Colonic mucosa (tissue), 4 donors: ENCODE measurements at regions not wholly inside any gene's neighbourhood (a gene's known extent, or its start where the extent isn't known, plus 50 kb on each side); places are given as distances from the start of the nearest gene placed in this dataset.

Experiments
- DNase-seq: peaks from one replicate; pipeline ENCODE4 v3.0.0-alpha.2; 2020
- H3K27ac ChIP-seq: fragments of 200-600 bp; one replicate; pipeline ENCODE4 v1.8.0; 2021
- H3K27me3 ChIP-seq: fragments of 200-600 bp; one replicate; pipeline ENCODE4 v1.8.0; 2021
- H3K36me3 ChIP-seq: fragments of 200-600 bp; one replicate; pipeline ENCODE4 v1.8.0; 2021
- H3K4me1 ChIP-seq: fragments of 200-600 bp; one replicate; pipeline ENCODE4 v1.8.0; 2021; ENCODE audit warnings: mild to moderate bottlenecking
- H3K4me3 ChIP-seq: fragments of 200-600 bp; one replicate; pipeline ENCODE4 v1.8.0; 2021
- H3K9ac ChIP-seq, 2 donors: one replicate each; pipeline ENCODE4 v1.7.0; 2013; ENCODE audit warnings: control low read depth in 2 of 2, low read depth in 2 of 2, low read length in 2 of 2
- H3K9me3 ChIP-seq: fragments of 200-600 bp; one replicate; pipeline ENCODE4 v1.8.0; 2021
- CTCF ChIP-seq: fragments of 200-600 bp; IDR thresholded peaks from one replicate; pipeline ENCODE4 v1.8.0; 2022; ENCODE audit warnings: antibody characterized with exemption, mild to moderate bottlenecking
- intact Hi-C: fragments of 100-400 bp; cut with DNase I; formaldehyde crosslinking; loops from one replicate; pipeline ENCODE4 v1.14.1; 2022
- donor health status: healthy.
- donor health status: DM: no; HTN: no; CAD: no.
- donor health status: DM: no; HTN: no; CAD: no.

DNA sequence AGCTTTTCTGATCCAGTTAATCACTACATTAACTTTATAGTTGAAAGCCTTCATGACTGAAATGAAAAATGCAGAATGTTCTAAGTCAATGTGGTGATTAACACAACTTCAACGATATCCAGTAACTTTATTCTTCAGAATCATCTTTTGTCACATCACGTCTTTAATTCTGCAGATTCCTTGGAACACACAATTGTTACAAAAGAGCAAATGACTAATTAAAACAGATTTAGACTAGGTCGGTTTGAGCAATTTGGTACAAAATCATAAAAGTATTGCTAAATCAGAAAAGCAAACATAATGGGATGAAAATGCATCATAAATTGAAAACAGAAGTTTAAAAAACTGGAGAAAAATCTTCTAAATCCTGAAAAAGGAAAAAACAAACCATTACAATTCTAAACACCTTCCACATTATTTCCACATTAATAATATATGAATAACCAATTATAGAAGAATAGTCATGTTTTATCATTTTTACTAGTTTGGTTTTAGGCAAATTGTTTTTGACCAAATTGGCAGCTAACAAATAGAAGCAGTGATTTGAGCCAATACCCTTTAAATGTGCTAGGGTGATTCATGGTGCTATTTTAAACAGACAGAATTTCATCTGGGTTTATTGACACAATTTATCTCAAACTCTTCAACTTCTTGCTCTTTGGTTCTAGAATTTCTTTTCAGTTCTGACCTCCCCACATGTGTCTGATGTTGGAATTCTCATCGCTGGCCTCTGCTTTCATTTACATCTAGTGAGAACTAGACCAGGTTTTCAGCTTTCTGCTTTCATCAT lies 468.1 kb upstream of the PTBP2 start:
- H3K27me3 ChIP-seq, result no peaks in the 10 kb centered on the region
- H3K4me1 ChIP-seq, result no peaks in the 10 kb centered on the region
- H3K9me3 ChIP-seq, result no peaks in the 10 kb centered on the region
- no peak overlapping the region for H3K4me3 ChIP-seq
- TF ChIP-seq CTCF, result no peak
- no peak overlapping the region for H3K9ac ChIP-seq
- no peak for DNase-seq
- no peaks in the 10 kb centered on the region for H3K36me3 ChIP-seq
- no peak overlapping the region for H3K27ac ChIP-seq
- intact Hi-C loops, result no loop called here

DNA sequence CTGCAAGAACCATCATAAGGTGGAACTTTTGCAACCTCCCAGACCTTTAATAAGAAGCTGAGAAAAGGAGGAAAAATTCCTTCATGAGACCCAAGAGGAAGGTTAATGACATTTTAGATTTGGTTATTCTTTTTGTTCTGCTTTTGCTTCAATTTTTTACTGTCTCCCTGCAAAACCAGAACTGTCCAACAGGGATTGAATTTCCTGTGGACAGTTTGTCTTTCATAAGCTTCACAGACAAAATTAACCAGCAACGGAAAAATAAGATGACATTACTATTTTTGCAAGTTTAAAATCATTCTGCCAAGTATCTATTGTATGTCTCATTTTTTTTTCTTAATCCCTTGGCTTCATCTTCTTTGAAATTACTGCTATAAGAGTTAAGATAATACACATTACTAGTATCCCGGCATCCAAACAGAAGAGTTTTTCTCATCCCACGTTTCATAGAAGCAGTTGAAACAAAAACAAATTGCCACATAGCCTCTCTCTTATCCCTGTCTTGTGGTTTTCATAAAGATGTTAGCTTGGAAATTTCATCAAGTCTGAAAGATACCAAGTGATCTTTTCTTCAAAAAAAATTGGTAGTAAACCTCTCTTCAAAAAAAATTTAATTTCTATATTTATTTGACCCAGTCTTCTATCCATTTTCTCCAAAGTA lies 465.3 kb upstream of the PTBP2 start:
- TF ChIP-seq CTCF, result no peak
- DNase-seq, result no peak
- intact Hi-C loops, result no loop called here
- Histone ChIP-seq H3K4me3 (no peak overlapping the region), H3K36me3 (no peaks in the 10 kb centered on the region), H3K4me1 (no peaks in the 10 kb centered on the region), H3K9me3 (no peaks in the 10 kb centered on the region), H3K9ac (no peak overlapping the region), H3K27ac (no peak overlapping the region), H3K27me3 (no peaks in the 10 kb centered on the region)

DNA sequence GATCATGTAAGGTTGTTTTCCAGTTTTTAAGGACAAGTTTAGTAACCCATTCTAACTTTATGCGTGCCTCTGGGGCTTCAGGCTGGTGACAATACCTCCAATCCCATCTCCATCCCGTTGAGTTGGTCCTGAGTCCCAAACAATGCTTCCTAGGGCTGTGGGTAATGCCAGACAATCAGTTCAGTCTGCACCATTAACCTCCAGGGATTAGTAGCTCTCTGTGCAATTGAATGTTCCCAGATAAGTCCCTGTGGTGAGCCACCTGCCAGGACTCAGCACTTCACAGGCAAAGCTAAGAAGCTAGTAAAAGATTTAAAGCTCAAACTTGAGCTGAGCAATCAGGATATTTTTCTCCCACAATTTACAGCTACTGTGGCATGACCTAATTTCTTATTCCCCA lies 462.2 kb upstream of the PTBP2 start:
- H3K4me3 ChIP-seq, result no peak overlapping the region
- H3K4me1 ChIP-seq, result no peaks in the 10 kb centered on the region
- H3K9ac ChIP-seq, result no peak overlapping the region
- H3K27ac ChIP-seq, result no peak overlapping the region
- no peaks in the 10 kb centered on the region for H3K9me3 ChIP-seq
- no peak for DNase-seq
- intact Hi-C loops, result no loop called here
- H3K27me3 ChIP-seq, result no peaks in the 10 kb centered on the region
- TF ChIP-seq CTCF, result no peak
- no peaks in the 10 kb centered on the region for H3K36me3 ChIP-seq

DNA sequence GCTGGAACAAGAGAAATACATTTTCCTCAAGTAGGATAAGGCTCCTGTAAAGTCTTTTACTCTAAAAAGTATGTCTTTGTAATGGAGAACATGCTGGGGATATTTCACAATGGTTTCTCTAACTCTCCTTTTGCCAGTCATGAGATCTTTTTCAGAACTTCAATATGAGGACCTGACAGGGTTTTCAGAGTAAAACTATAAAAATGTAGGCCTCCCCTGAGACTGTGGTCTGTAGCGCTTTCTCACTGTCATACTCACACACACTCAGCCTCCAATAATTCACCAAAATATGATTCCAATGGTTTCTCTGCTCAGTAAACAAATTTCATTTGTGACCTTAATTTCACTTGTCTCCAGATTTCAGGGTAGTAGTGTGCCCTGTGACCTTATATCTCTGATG lies 440.1 kb upstream of the PTBP2 start:
- Histone ChIP-seq H3K9ac (no peak overlapping the region), H3K27me3 (no peaks in the 10 kb centered on the region), H3K9me3 (no peaks in the 10 kb centered on the region), H3K27ac (no peak overlapping the region), H3K4me1 (no peaks in the 10 kb centered on the region), H3K36me3 (no peaks in the 10 kb centered on the region), H3K4me3 (no peak overlapping the region)
- no peak for DNase-seq
- intact Hi-C loops, result no loop called here
- TF ChIP-seq CTCF, result no peak

DNA sequence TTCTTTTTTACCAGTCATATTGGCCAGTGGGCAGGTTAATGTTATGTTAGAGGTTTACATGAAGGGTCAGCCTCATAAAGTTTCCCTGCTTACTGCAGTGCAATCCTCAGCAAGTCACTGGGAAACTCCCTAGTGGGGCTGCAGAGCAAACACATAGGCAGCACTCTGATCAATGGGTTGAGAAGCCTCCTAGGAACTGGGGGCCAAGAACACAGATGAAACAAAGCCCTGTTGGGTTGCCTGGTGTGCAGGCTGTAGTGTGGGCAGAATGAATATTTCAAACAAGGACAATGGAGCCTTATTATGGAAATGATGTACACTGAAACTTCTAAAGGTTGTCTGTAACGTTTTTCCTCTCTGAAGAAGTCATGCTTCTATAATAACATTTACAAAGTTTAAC lies 431.6 kb upstream of the PTBP2 start:
- H3K27me3 ChIP-seq, result no peaks in the 10 kb centered on the region
- H3K4me3 ChIP-seq, result no peak overlapping the region
- TF ChIP-seq CTCF, result no peak
- H3K27ac ChIP-seq, result no peak overlapping the region
- intact Hi-C loops, result no loop called here
- no peaks in the 10 kb centered on the region for H3K9me3 ChIP-seq
- DNase-seq, result no peak
- no peak overlapping the region for H3K9ac ChIP-seq
- H3K36me3 ChIP-seq, result no peaks in the 10 kb centered on the region
- no peaks in the 10 kb centered on the region for H3K4me1 ChIP-seq
